ENCODE measurements at regions not wholly inside any gene's neighbourhood (a gene's known extent, or its start where the extent isn't known, plus 50 kb on each side); places are given as distances from the start of the nearest gene placed in this dataset.

GRCh38 chr5:2876183-2876582, 124.7 kb upstream of the IRX2 start:
- Histone ChIP-seq H3K4me3 (no peak overlapping the region), H3K9me1 (ENCODE audit: control insufficient read depth, insufficient read depth, low read length) (no peaks in the 10 kb centered on the region), H3K27me3 (ENCODE audit: control insufficient read depth in 2 of 2, insufficient read depth in 2 of 2, low read length in 2 of 2) (peaks cover 0 to 5% of the 10 kb centered on the region in 2 experiments; a peak in 2 of 5 replicates), H3K79me2 (ENCODE audit: control insufficient read depth, insufficient read depth, low read length) (no peaks in the 10 kb centered on the region), H2AFZ (ENCODE audit: low read depth, low read length) (no peak overlapping the region), H3K27ac (ENCODE audit: extremely low read depth, low read depth, low read length) (no peak overlapping the region), H4K20me1 (replicated peaks; ENCODE audit: control insufficient read depth, insufficient read depth, low read length) (no peaks in the 10 kb centered on the region), H3K4me1 (replicated peaks in 1 of 2; ENCODE audit: control insufficient read depth in 2 of 2, insufficient read depth in 2 of 2, low read length in 2 of 2) (no peaks in the 10 kb centered on the region), H3K4me2 (ENCODE audit: insufficient read depth, low read length) (no peak overlapping the region), H3K9me3 (replicated peaks; ENCODE audit: control insufficient read depth, insufficient read depth, low read depth, low read length) (no peaks in the 10 kb centered on the region), H3K9ac (ENCODE audit: insufficient read depth in 1 of 2, low read depth in 2 of 2, low read length in 2 of 2) (no peak overlapping the region), H3K36me3 (ENCODE audit: control insufficient read depth, insufficient read depth, low read length) (no peaks in the 10 kb centered on the region)
- no peak for DNase-seq (ENCODE audit: extremely low read depth in 1 of 4, low spot score in 3 of 4)
- intact Hi-C loops (cut with micrococcal nuclease), result no loop called here
- in situ Hi-C loops (cut with MboI), result no loop called here
- ChIA-PET POLR2A (no interaction called here), CTCF (ENCODE audit: low intra/inter-chr PET ratio) (no interaction called here)
- FAIRE-seq, result no peak
- no TSS peak for BruUV-seq (replicated peaks)
- no peak for TF ChIP-seq CBX2 (IDR thresholded peaks at IDR 0.05; ENCODE audit: insufficient read depth, low read length, poor library complexity, severe bottlenecking)
- no peak for TF ChIP-seq KLF1 (tag; IDR thresholded peaks at IDR 0.05)
- no peak for TF ChIP-seq RFX1 (IDR thresholded peaks at IDR 0.05)
- no peak for ATAC-seq
- WGBS (ENCODE audit: insufficient coverage, low coverage, missing lambda C conversion rate), result 0% methylated on average over 6 of the region's 6 CpGs

DNA sequence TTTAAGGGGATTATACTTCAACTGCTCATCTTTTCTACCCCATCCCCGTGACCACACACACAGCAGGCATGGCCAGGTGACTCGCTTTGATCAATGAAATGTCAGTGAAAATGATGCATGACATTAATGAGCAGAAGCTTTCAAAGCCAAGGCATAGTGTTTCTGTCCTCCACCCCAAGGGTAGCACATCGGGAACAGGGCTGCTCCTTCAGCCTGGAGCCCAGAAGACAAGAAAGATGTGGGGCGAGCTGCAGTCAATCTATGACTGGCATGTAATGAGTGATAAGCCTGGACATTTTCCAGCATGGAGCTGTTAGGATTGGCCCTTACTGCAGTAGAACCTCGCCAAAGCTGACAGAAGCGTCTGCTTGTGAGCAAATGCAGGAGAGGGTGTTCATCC, 122.6 kb upstream of the IRX2 start:
- intact Hi-C loops (cut with micrococcal nuclease) (no loop called here), in situ Hi-C loops (cut with MboI) (no loop called here)
- no peak for DNase-seq (ENCODE audit: extremely low read depth in 1 of 4, low spot score in 3 of 4)
- Histone ChIP-seq H2AFZ (ENCODE audit: low read depth, low read length) (no peak overlapping the region), H3K27me3 (ENCODE audit: control insufficient read depth in 2 of 2, insufficient read depth in 2 of 2, low read length in 2 of 2) (peaks cover 0 to 5% of the 10 kb centered on the region in 2 experiments; a peak in 2 of 5 replicates), H3K36me3 (ENCODE audit: control insufficient read depth, insufficient read depth, low read length) (no peaks in the 10 kb centered on the region), H4K20me1 (replicated peaks; ENCODE audit: control insufficient read depth, insufficient read depth, low read length) (peaks cover 3% of the 10 kb centered on the region; the same call in 1 of the 2 replicates), H3K9ac (ENCODE audit: insufficient read depth in 1 of 2, low read depth in 2 of 2, low read length in 2 of 2) (no peak overlapping the region), H3K79me2 (ENCODE audit: control insufficient read depth, insufficient read depth, low read length) (no peaks in the 10 kb centered on the region), H3K27ac (ENCODE audit: extremely low read depth, low read depth, low read length) (no peak overlapping the region), H3K4me3 (no peak overlapping the region), H3K9me3 (replicated peaks; ENCODE audit: control insufficient read depth, insufficient read depth, low read depth, low read length) (no peaks in the 10 kb centered on the region), H3K4me1 (replicated peaks in 1 of 2; ENCODE audit: control insufficient read depth in 2 of 2, insufficient read depth in 2 of 2, low read length in 2 of 2) (no peaks in the 10 kb centered on the region), H3K4me2 (ENCODE audit: insufficient read depth, low read length) (no peak overlapping the region), H3K9me1 (ENCODE audit: control insufficient read depth, insufficient read depth, low read length) (no peaks in the 10 kb centered on the region)
- ATAC-seq, result no peak
- BruUV-seq (replicated peaks), result no TSS peak
- CTCF ChIA-PET (ENCODE audit: low intra/inter-chr PET ratio), result no interaction called here
- POLR2A ChIA-PET, result no interaction called here
- 0% methylated on average over 6 of the region's 6 CpGs for WGBS (ENCODE audit: insufficient coverage, low coverage, missing lambda C conversion rate)
- no peak for FAIRE-seq
- TF ChIP-seq MYC (IDR thresholded peaks at IDR 0.05; ENCODE audit: low read depth, low read length) (no peak), MYC (CRISPR knock-in tag; IDR thresholded peaks at IDR 0.05; ENCODE audit: borderline replicate concordance, low read depth) (no peak), E2F1 (CRISPR knock-in tag; IDR thresholded peaks at IDR 0.05) (no peak), ZKSCAN8 (CRISPR knock-in tag; IDR thresholded peaks at IDR 0.05) (no peak), FOS (IDR thresholded peaks at IDR 0.05; ENCODE audit: extremely low read depth, insufficient read length) (no peak), PTBP1 (IDR thresholded peaks at IDR 0.05; ENCODE audit: low read depth, low read length) (no peak), ATF1 (CRISPR knock-in tag; IDR thresholded peaks at IDR 0.05) (no peak), ATF1 (tag; IDR thresholded peaks at IDR 0.05) (no peak)
- TF ChIP-seq, protein P1, sequence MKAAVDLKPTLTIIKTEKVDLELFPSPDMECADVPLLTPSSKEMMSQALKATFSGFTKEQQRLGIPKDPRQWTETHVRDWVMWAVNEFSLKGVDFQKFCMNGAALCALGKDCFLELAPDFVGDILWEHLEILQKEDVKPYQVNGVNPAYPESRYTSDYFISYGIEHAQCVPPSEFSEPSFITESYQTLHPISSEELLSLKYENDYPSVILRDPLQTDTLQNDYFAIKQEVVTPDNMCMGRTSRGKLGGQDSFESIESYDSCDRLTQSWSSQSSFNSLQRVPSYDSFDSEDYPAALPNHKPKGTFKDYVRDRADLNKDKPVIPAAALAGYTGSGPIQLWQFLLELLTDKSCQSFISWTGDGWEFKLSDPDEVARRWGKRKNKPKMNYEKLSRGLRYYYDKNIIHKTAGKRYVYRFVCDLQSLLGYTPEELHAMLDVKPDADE (conservative IDR thresholded peaks at IDR 0.05; ENCODE audit: control insufficient read depth, low read depth, low read length), result no peak
- TF ChIP-seq, protein P2, sequence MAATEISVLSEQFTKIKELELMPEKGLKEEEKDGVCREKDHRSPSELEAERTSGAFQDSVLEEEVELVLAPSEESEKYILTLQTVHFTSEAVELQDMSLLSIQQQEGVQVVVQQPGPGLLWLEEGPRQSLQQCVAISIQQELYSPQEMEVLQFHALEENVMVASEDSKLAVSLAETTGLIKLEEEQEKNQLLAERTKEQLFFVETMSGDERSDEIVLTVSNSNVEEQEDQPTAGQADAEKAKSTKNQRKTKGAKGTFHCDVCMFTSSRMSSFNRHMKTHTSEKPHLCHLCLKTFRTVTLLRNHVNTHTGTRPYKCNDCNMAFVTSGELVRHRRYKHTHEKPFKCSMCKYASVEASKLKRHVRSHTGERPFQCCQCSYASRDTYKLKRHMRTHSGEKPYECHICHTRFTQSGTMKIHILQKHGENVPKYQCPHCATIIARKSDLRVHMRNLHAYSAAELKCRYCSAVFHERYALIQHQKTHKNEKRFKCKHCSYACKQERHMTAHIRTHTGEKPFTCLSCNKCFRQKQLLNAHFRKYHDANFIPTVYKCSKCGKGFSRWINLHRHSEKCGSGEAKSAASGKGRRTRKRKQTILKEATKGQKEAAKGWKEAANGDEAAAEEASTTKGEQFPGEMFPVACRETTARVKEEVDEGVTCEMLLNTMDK (IDR thresholded peaks at IDR 0.05; ENCODE audit: borderline replicate concordance, insufficient read depth, low read depth, low read length, poor library complexity, severe bottlenecking), result no peak
